ENCODE measurements at regions not wholly inside any gene's neighbourhood (a gene's known extent, or its start where the extent isn't known, plus 50 kb on each side); places are given as distances from the start of the nearest gene placed in this dataset.

DNA sequence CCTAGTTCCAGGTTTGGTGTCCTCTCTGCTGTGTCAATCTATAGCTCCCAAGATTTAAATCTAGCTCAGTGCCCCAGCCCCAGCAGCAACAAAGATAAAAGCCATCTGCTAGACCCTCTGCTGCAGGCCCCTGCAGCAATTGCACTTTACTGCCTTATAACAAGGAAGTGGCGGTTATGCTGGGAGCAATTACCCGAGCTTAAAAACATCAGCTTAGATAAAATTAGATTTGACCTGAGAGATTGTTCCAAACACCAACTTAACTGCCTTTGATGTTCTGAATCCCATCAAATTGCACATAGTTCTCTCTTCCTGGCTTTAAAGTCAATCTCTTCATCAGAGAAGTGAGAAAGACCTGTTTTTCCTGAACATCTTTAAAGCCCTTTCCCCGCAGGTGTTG lies 62.4 kb upstream of the SHISA6 start:
- TF ChIP-seq, protein P1, sequence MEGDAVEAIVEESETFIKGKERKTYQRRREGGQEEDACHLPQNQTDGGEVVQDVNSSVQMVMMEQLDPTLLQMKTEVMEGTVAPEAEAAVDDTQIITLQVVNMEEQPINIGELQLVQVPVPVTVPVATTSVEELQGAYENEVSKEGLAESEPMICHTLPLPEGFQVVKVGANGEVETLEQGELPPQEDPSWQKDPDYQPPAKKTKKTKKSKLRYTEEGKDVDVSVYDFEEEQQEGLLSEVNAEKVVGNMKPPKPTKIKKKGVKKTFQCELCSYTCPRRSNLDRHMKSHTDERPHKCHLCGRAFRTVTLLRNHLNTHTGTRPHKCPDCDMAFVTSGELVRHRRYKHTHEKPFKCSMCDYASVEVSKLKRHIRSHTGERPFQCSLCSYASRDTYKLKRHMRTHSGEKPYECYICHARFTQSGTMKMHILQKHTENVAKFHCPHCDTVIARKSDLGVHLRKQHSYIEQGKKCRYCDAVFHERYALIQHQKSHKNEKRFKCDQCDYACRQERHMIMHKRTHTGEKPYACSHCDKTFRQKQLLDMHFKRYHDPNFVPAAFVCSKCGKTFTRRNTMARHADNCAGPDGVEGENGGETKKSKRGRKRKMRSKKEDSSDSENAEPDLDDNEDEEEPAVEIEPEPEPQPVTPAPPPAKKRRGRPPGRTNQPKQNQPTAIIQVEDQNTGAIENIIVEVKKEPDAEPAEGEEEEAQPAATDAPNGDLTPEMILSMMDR (conservative IDR thresholded peaks at IDR 0.05; ENCODE audit: low read length), result no peak
- TF ChIP-seq EZH2phosphoT487 (IDR thresholded peaks at IDR 0.05; ENCODE audit: borderline replicate concordance, low read depth, low read length), result no peak
